Fibroblast of the aortic adventitia (primary cell): ENCODE measurements at regions not wholly inside any gene's neighbourhood (a gene's known extent, or its start where the extent isn't known, plus 50 kb on each side); places are given as distances from the start of the nearest gene placed in this dataset.

Source experiments
- DNase-seq: peaks from one replicate; pipeline ENCODE4 v3.0.0-alpha.2; 2010; ENCODE audit warnings: low read depth
- H3K4me3 ChIP-seq: 2 replicates; pipeline ENCODE4 v1.5.1; 2011; ENCODE audit warnings: low read depth, mild to moderate bottlenecking, control low read depth, low read length, moderate library complexity
- CTCF ChIP-seq: IDR thresholded peaks from 2 replicates; pipeline ENCODE4 v1.5.1; 2011; ENCODE audit warnings: mild to moderate bottlenecking, low read length, control low read depth, inconsistent platforms; ENCODE audit not compliant: insufficient read depth

DNA sequence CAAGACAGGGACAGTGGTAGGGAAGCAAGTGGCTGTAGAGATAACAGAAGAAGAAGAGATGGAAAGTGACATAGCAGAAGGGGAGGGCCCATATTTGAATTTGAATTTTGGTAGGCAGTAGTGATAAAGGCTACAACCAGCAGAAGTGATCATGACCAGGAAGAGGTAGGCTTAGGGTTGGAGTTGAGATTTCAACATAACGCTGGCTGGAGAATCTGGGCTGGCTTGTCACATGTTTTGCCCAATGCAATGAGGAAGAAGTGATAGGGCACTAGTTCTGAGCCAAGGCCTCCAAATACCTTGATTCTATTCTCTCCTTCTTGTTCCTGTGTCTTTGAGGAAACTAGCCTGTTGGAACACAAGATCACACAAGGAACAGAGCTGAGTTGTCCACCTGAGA is 69.4 kb downstream of the SCG2 start:
- no peak for TF ChIP-seq CTCF
- DNase-seq, result no peak
- H3K4me3 ChIP-seq, result no peak overlapping the region

GRCh38 chr2:223536546-223536945 is 65.6 kb downstream of the SCG2 start:
- no peak for TF ChIP-seq CTCF
- no peak for DNase-seq
- H3K4me3 ChIP-seq, result no peak overlapping the region

DNA sequence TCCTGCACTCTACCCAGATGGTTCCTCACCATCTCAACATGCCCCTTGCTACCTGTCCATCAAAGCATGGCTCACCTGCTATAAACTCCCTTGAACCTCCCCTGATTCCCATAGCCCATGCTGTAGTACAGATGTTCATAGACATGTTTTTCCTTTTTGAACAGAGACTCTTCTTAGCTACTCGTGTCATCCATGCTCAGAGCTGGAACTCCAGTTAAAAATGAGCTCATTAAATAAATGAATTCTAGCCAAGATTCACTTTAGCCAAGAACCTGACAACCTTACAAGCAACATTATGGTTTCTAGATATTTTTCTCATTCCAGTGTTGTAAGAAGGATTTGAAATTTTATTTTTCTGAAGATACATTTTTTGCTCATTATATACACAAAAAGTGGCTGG is 65.0 kb downstream of the SCG2 start:
- DNase-seq, result peak; percentile 41
- H3K4me3 ChIP-seq, result no peak overlapping the region
- TF ChIP-seq CTCF, result no peak

DNA sequence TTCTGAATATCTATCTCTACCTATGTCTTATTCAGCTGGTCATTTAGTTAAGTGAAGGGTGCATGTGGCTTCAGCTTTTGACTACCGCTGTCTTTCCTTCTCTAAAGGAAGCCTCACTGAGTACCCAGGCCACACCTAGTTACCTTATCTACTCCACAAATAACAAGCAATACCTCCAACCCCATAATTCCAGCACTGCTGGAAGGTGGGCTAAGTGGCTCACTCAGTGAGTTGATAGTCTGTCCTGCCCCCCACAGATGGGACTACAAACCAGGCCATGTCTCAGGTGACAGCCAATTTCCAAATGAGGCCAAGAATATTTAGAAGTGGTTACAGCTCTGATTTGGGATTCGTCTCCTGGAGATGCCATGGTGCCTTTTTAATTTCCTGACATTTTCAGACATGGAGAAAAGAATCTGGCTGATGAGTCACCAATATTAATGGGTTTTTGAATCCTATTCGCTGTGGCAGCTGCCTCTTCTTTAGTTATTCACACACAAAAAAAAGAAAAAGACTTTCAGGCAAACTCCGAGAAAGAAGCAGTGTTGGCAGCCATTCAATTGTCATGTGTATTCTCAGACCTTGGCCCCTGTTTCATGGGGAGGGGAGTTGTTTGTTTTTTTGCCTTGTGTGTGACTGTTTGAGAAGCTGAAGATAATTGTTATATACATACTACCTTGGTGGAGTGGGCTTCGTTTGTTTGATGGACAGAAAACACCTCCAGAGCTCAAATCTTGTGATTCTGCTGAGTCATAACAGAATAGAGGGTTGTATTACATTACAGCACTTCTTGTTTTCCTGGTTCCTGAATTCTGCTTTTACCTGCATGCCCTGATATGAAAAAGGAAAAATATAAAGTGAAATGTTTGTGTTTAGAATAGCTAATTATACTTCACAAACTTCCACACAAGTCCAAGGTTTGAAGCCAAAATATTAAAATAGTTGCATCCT is 64.2 kb downstream of the SCG2 start:
- peak; percentile 24 for DNase-seq
- no peak overlapping the region for H3K4me3 ChIP-seq
- TF ChIP-seq CTCF, result no peak

DNA sequence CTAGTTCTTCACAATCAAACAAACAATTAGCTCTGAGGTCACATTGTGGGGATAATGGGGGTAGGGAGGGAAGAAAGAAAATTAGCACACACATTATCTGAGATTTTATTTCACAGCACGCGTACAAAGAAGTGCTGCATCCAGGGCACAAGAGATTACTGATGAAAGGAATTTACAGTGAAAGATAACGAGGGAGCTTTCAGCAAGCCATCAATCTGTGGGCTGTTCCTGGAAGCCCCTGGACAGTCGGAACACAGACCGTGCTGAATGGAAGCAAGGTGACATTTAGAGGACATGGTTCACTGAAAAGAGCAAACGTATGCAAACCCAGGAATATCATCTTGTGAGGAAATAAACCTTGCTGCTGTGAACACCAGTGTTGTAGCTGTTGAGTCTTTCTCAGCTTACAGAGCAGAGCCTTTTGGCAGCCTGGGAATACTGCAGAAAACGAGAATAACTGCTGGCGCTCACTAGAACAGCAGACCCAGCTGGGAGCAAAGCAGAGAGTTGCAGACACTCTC is 63.2 kb downstream of the SCG2 start:
- no peak for TF ChIP-seq CTCF
- DNase-seq, result peak; percentile 27

GRCh38 chr2:223541546-223541945 is 60.6 kb downstream of the SCG2 start:
- no peak for TF ChIP-seq CTCF
- H3K4me3 ChIP-seq, result no peak overlapping the region
- DNase-seq, result no peak

More for the DNA sequence above, 63.2 kb downstream of the SCG2 start:
- no peak overlapping the region for H3K4me3 ChIP-seq

GRCh38 chr2:223542501-223542900 is 59.7 kb downstream of the SCG2 start:
- no peak for DNase-seq
- H3K4me3 ChIP-seq, result no peak overlapping the region
- TF ChIP-seq CTCF, result no peak
